ENCODE measurements at regions not wholly inside any gene's neighbourhood (a gene's known extent, or its start where the extent isn't known, plus 50 kb on each side); places are given as distances from the start of the nearest gene placed in this dataset.

DNA sequence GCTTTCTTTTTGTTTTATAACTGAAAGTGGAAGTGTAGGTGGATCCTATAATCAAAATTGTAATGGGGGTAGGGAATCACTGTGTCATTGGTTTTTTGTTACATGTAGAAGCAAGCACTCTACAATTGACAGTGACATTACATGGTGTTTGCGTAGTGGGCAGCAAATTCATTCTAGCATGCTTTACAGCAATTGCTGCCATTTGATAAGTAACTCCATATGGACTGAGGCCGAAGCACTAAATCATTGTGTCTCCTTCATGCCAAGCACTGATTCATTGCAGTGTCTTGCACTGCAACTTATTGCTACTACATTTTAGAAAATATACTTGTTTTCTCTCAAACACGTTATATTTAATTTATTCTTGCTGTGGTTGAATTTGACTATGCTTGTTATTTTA lies 933.9 kb downstream of the NSUN3 start:
- Histone ChIP-seq H3K27ac (ENCODE audit: low read depth in 1 of 2, low read length in 2 of 2) (no peak overlapping the region), H3K9me3 (ENCODE audit: control insufficient read depth in 1 of 2, insufficient read depth in 1 of 2, low read length in 2 of 2) (peaks cover 0 to 3% of the 10 kb centered on the region in 2 experiments), H3K27me3 (ENCODE audit: control insufficient read depth in 1 of 2, insufficient read depth in 2 of 2, low read length in 2 of 2) (no peaks in the 10 kb centered on the region), H3K36me3 (ENCODE audit: insufficient read depth, low read length) (no peaks in the 10 kb centered on the region), H3K4me1 (ENCODE audit: insufficient read depth, low read length) (no peaks in the 10 kb centered on the region), H3K4me3 (ENCODE audit: low read length) (no peak overlapping the region)
- H3K36me3 Mint-ChIP-seq (ENCODE audit: low read depth): no peaks in the 10 kb centered on the region
- DNase-seq (no peak), ATAC-seq (ENCODE audit: poor library complexity) (no peak)
- no peaks in the 10 kb centered on the region for H3K27me3 Mint-ChIP-seq
- ChIA-PET POLR2A (no interaction called here), CTCF (no interaction called here)
- peaks cover 2% of the 10 kb centered on the region for H3K9me3 Mint-ChIP-seq
- H3K4me3 Mint-ChIP-seq: no peak overlapping the region
- intact Hi-C loops (cut with DNase I, micrococcal nuclease): no loop called here
- no peak overlapping the region for H3K27ac Mint-ChIP-seq
- no peaks in the 10 kb centered on the region for H3K4me1 Mint-ChIP-seq (ENCODE audit: low read depth)
- no peak for TF ChIP-seq CTCF (IDR thresholded peaks at IDR 0.05)

- POLR2A ChIA-PET: no interaction called here
- Histone ChIP-seq H3K36me3 (ENCODE audit: insufficient read depth, low read length) (no peaks in the 10 kb centered on the region), H3K4me1 (ENCODE audit: insufficient read depth, low read length) (no peaks in the 10 kb centered on the region), H3K27me3 (ENCODE audit: control insufficient read depth in 1 of 2, insufficient read depth in 2 of 2, low read length in 2 of 2) (no peaks in the 10 kb centered on the region), H3K4me3 (ENCODE audit: low read length) (no peak overlapping the region), H3K9me3 (ENCODE audit: control insufficient read depth in 1 of 2, insufficient read depth in 1 of 2, low read length in 2 of 2) (no peaks in the 10 kb centered on the region), H3K27ac (ENCODE audit: low read depth in 1 of 2, low read length in 2 of 2) (no peak overlapping the region)
- intact Hi-C loops (cut with DNase I, micrococcal nuclease): no loop called here
- TF ChIP-seq CTCF (IDR thresholded peaks at IDR 0.05): no peak
- DNase-seq (no peak), ATAC-seq (ENCODE audit: poor library complexity) (no peak)
- no peaks in the 10 kb centered on the region for H3K27me3 Mint-ChIP-seq
- H3K27ac Mint-ChIP-seq: no peak overlapping the region
- H3K4me3 Mint-ChIP-seq: no peak overlapping the region
- no peaks in the 10 kb centered on the region for H3K36me3 Mint-ChIP-seq (ENCODE audit: low read depth)
- CTCF ChIA-PET: no interaction called here
- no peaks in the 10 kb centered on the region for H3K4me1 Mint-ChIP-seq (ENCODE audit: low read depth)
- H3K9me3 Mint-ChIP-seq: peaks cover 4% of the 10 kb centered on the region
These were observed 939.7 kb downstream of the NSUN3 start for GRCh38 chr3:95002438-95003046.

DNA sequence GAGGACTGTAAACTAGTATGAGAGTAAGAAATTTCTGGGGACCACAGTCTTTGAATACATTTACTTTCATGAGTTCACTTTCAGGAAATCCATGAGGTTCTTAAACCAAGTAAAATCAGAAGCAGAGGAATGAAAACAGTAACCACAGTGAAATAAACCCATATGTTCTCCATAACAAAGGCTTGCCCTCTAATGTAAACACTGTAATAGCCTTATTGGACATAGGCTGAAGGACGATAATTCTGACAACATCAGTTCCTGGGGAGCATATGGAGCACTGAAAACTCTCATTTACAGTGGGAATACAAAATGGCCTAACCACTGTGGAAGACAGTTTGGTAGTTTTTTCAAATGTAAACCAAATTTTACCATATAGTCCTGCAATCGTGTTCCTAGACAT lies 965.8 kb downstream of the NSUN3 start:
- Mint-ChIP-seq H3K4me3 (no peak overlapping the region), H3K9me3 (peaks cover 4% of the 10 kb centered on the region), H3K27ac (no peak overlapping the region), H3K27me3 (no peaks in the 10 kb centered on the region), H3K36me3 (ENCODE audit: low read depth) (no peaks in the 10 kb centered on the region), H3K4me1 (ENCODE audit: low read depth) (no peaks in the 10 kb centered on the region)
- DNase-seq (no peak), ATAC-seq (ENCODE audit: poor library complexity) (no peak)
- POLR2A ChIA-PET: no interaction called here
- CTCF ChIA-PET: no interaction called here
- intact Hi-C loops (cut with DNase I, micrococcal nuclease): no loop called here
- H3K27me3 ChIP-seq (ENCODE audit: control insufficient read depth in 1 of 2, insufficient read depth in 2 of 2, low read length in 2 of 2): no peaks in the 10 kb centered on the region
- no peaks in the 10 kb centered on the region for H3K36me3 ChIP-seq (ENCODE audit: insufficient read depth, low read length)
- H3K9me3 ChIP-seq (ENCODE audit: control insufficient read depth in 1 of 2, insufficient read depth in 1 of 2, low read length in 2 of 2): no peaks in the 10 kb centered on the region
- H3K4me1 ChIP-seq (ENCODE audit: insufficient read depth, low read length): no peaks in the 10 kb centered on the region
- no peak for TF ChIP-seq CTCF (IDR thresholded peaks at IDR 0.05)
- H3K4me3 ChIP-seq (ENCODE audit: low read length): no peak overlapping the region
- no peak overlapping the region for H3K27ac ChIP-seq (ENCODE audit: low read depth in 1 of 2, low read length in 2 of 2)
